ENCODE measurements at regions not wholly inside any gene's neighbourhood (a gene's known extent, or its start where the extent isn't known, plus 50 kb on each side); places are given as distances from the start of the nearest gene placed in this dataset.

DNA sequence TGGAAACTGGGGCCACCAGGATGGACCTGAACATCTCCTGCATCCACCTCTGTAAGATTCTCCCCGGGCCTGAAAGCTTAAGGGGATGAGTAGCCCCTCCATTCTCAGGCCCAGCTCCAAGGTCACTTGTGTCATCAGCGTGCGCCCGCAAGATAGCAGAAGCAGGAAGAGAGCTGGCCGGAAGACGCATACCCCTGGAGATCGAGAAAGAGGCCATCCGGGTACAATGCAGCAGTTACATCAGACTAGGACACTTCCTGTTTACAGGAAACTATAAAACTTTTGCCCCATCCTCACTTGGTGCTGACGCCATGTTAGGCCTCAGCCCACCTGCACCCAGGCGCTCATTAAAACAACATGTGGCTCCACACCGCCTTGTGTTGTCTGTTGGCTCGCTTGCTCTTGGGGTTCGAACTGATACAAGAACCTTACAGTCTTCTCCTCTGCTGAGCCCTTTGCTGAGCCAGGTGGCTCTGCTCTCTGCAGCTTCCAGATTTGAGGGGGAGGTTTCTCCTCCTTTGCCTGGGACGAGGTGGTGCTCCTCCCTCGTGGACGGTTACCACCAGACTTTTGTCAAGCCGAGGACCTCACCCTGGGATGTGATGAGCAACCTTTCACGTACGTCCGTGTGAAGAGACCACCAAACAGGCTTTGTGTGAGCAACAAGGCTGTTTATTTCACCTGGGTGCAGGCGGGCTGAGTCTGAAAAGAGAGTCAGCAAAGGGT lies 277.5 kb upstream of the C1orf174 start:
- TF ChIP-seq RAD21 (IDR thresholded peaks at IDR 0.05) (no peak), GABPA (IDR thresholded peaks at IDR 0.05 in 1 of 2, conservative IDR thresholded peaks at IDR 0.05 in 1 of 2) (no peak), HNF4G (IDR thresholded peaks at IDR 0.05) (no peak), SP1 (IDR thresholded peaks at IDR 0.05) (no peak), YY1 (IDR thresholded peaks at IDR 0.05) (no peak), TAF1 (conservative IDR thresholded peaks at IDR 0.05) (no peak), EGR1 (IDR thresholded peaks at IDR 0.05; ENCODE audit: low read depth in 2 of 2) (no peak), JUND (IDR thresholded peaks at IDR 0.05) (no peak)
- TF ChIP-seq, protein P1, sequence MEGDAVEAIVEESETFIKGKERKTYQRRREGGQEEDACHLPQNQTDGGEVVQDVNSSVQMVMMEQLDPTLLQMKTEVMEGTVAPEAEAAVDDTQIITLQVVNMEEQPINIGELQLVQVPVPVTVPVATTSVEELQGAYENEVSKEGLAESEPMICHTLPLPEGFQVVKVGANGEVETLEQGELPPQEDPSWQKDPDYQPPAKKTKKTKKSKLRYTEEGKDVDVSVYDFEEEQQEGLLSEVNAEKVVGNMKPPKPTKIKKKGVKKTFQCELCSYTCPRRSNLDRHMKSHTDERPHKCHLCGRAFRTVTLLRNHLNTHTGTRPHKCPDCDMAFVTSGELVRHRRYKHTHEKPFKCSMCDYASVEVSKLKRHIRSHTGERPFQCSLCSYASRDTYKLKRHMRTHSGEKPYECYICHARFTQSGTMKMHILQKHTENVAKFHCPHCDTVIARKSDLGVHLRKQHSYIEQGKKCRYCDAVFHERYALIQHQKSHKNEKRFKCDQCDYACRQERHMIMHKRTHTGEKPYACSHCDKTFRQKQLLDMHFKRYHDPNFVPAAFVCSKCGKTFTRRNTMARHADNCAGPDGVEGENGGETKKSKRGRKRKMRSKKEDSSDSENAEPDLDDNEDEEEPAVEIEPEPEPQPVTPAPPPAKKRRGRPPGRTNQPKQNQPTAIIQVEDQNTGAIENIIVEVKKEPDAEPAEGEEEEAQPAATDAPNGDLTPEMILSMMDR (IDR thresholded peaks at IDR 0.05; ENCODE audit: low read depth, low read length, missing input control): no peak
- TF ChIP-seq, protein P2, sequence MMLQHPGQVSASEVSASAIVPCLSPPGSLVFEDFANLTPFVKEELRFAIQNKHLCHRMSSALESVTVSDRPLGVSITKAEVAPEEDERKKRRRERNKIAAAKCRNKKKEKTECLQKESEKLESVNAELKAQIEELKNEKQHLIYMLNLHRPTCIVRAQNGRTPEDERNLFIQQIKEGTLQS (IDR thresholded peaks at IDR 0.05): no peak
- TF ChIP-seq, protein P3, sequence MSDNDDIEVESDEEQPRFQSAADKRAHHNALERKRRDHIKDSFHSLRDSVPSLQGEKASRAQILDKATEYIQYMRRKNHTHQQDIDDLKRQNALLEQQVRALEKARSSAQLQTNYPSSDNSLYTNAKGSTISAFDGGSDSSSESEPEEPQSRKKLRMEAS (IDR thresholded peaks at IDR 0.05): no peak
- TF ChIP-seq, protein P4, sequence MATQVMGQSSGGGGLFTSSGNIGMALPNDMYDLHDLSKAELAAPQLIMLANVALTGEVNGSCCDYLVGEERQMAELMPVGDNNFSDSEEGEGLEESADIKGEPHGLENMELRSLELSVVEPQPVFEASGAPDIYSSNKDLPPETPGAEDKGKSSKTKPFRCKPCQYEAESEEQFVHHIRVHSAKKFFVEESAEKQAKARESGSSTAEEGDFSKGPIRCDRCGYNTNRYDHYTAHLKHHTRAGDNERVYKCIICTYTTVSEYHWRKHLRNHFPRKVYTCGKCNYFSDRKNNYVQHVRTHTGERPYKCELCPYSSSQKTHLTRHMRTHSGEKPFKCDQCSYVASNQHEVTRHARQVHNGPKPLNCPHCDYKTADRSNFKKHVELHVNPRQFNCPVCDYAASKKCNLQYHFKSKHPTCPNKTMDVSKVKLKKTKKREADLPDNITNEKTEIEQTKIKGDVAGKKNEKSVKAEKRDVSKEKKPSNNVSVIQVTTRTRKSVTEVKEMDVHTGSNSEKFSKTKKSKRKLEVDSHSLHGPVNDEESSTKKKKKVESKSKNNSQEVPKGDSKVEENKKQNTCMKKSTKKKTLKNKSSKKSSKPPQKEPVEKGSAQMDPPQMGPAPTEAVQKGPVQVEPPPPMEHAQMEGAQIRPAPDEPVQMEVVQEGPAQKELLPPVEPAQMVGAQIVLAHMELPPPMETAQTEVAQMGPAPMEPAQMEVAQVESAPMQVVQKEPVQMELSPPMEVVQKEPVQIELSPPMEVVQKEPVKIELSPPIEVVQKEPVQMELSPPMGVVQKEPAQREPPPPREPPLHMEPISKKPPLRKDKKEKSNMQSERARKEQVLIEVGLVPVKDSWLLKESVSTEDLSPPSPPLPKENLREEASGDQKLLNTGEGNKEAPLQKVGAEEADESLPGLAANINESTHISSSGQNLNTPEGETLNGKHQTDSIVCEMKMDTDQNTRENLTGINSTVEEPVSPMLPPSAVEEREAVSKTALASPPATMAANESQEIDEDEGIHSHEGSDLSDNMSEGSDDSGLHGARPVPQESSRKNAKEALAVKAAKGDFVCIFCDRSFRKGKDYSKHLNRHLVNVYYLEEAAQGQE (IDR thresholded peaks at IDR 0.05): no peak
- TF ChIP-seq, protein P5, sequence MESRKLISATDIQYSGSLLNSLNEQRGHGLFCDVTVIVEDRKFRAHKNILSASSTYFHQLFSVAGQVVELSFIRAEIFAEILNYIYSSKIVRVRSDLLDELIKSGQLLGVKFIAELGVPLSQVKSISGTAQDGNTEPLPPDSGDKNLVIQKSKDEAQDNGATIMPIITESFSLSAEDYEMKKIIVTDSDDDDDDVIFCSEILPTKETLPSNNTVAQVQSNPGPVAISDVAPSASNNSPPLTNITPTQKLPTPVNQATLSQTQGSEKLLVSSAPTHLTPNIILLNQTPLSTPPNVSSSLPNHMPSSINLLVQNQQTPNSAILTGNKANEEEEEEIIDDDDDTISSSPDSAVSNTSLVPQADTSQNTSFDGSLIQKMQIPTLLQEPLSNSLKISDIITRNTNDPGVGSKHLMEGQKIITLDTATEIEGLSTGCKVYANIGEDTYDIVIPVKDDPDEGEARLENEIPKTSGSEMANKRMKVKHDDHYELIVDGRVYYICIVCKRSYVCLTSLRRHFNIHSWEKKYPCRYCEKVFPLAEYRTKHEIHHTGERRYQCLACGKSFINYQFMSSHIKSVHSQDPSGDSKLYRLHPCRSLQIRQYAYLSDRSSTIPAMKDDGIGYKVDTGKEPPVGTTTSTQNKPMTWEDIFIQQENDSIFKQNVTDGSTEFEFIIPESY (IDR thresholded peaks at IDR 0.05): no peak
